ENCODE measurements at regions not wholly inside any gene's neighbourhood (a gene's known extent, or its start where the extent isn't known, plus 50 kb on each side); places are given as distances from the start of the nearest gene placed in this dataset.

- H4K20me1 ChIP-seq (ENCODE audit: insufficient read depth, low read length): no peaks in the 10 kb centered on the region
- in situ Hi-C loops (cut with HindIII; ENCODE audit: extremely low pct_ligation_motif_present, low pct_unique_long_range_greater_than_20kb): no loop called here
- POLR2A ChIA-PET: no interaction called here
- no peaks in the 10 kb centered on the region for H3K4me1 ChIP-seq (ENCODE audit: insufficient read depth, low read length)
- no TSS peak for BruUV-seq (replicated peaks)
- H3K9me3 ChIP-seq (ENCODE audit: low read length): no peaks in the 10 kb centered on the region
- no peak overlapping the region for H3K9ac ChIP-seq (ENCODE audit: insufficient read depth, low read depth, low read length)
- no peak overlapping the region for H3K4me2 ChIP-seq (ENCODE audit: low read depth, low read length)
- ATAC-seq (no peak), FAIRE-seq (no peak), DNase-seq (ENCODE audit: low spot score) (no peak)
- H3K79me2 ChIP-seq (ENCODE audit: insufficient read depth, low read length): no peaks in the 10 kb centered on the region
- H3K4me3 ChIP-seq (replicated peaks in 1 of 3; ENCODE audit: insufficient read depth in 1 of 3, low read depth in 2 of 3, low read length in 3 of 3): no peak overlapping the region
- H3K36me3 ChIP-seq (replicated peaks in 1 of 2; ENCODE audit: control insufficient read depth in 1 of 2, insufficient read depth in 2 of 2, low read length in 2 of 2): no peaks in the 10 kb centered on the region
- WGBS (ENCODE audit: low lambda C conversion rate): 13% methylated on average over 4 of the region's 4 CpGs
- intact Hi-C loops (cut with micrococcal nuclease; ENCODE audit: unreplicated experiment): no loop called here
- CTCF ChIA-PET (ENCODE audit: low intra/inter-chr PET ratio, low total read pairs): no interaction called here
- TF ChIP-seq PRDM10 (CRISPR knock-in tag; IDR thresholded peaks at IDR 0.05; ENCODE audit: low read depth) (no peak), ARID5B (CRISPR knock-in tag; IDR thresholded peaks at IDR 0.05) (no peak), ZNF30 (CRISPR knock-in tag; IDR thresholded peaks at IDR 0.05) (no peak), ZNF460 (CRISPR knock-in tag; IDR thresholded peaks at IDR 0.05; ENCODE audit: borderline replicate concordance) (no peak), ZNF713 (CRISPR knock-in tag; IDR thresholded peaks at IDR 0.05) (no peak), ZNF83 (CRISPR knock-in tag; IDR thresholded peaks at IDR 0.05; ENCODE audit: borderline replicate concordance) (no peak), SOX13 (IDR thresholded peaks at IDR 0.05) (no peak), SOX13 (CRISPR knock-in tag; conservative IDR thresholded peaks at IDR 0.05 in 1 of 2, IDR thresholded peaks at IDR 0.05 in 1 of 2) (no peak), ZNF839 (CRISPR knock-in tag; IDR thresholded peaks at IDR 0.05; ENCODE audit: borderline replicate concordance) (no peak), RELA (CRISPR knock-in tag; IDR thresholded peaks at IDR 0.05) (no peak), ISX (CRISPR knock-in tag; conservative IDR thresholded peaks at IDR 0.05) (no peak), HOMEZ (CRISPR knock-in tag; IDR thresholded peaks at IDR 0.05; ENCODE audit: low read depth) (no peak)
- no peak overlapping the region for H2AFZ ChIP-seq (ENCODE audit: low read length)
- H3K27ac ChIP-seq (ENCODE audit: extremely low read length, insufficient read depth, low read length): no peak overlapping the region
- H3K27me3 ChIP-seq (ENCODE audit: control insufficient read depth in 1 of 2, insufficient read depth in 2 of 2, low read length in 2 of 2): no peaks in the 10 kb centered on the region
Measured at GRCh38 chrX:117407449-117408150, 709.0 kb downstream of the KLHL13 start.

All from HepG2 (cell line).